Lower lobe of right lung (tissue), 2 donors: ENCODE measurements at regions not wholly inside any gene's neighbourhood (a gene's known extent, or its start where the extent isn't known, plus 50 kb on each side); places are given as distances from the start of the nearest gene placed in this dataset.

Experiments used
- ATAC-seq, 2 donors: fragments of 200-7000 bp; cut with Tn5 transposase; one replicate each; pipeline ENCODE4 v1.9.1; 2020 to 2022; ENCODE audit warnings: mild to moderate bottlenecking in 2 of 2, moderate library complexity in 2 of 2
- DNase-seq: peaks from one replicate; pipeline ENCODE4 v3.0.0-alpha.2; 2020
- H3K27ac ChIP-seq: fragments of 200-600 bp; one replicate; pipeline ENCODE4 v1.8.0; 2022
- H3K27me3 ChIP-seq: fragments of 200-600 bp; one replicate; pipeline ENCODE4 v1.8.0; 2022; ENCODE audit warnings: low read depth
- H3K36me3 ChIP-seq: fragments of 200-600 bp; one replicate; pipeline ENCODE4 v1.8.0; 2022; ENCODE audit warnings: mild to moderate bottlenecking
- H3K4me1 ChIP-seq: fragments of 200-600 bp; one replicate; pipeline ENCODE4 v1.8.0; 2022
- H3K4me3 ChIP-seq: fragments of 200-600 bp; one replicate; pipeline ENCODE4 v1.8.0; 2022; ENCODE audit warnings: mild to moderate bottlenecking
- H3K9me3 ChIP-seq: fragments of 200-600 bp; one replicate; pipeline ENCODE4 v1.8.0; 2022
- intact Hi-C: fragments of 100-400 bp; cut with DNase I; formaldehyde crosslinking; loops from one replicate; pipeline ENCODE4 v1.11.0; 2022
- TF ChIP-seq, protein P1 (sequence below): fragments of 200-600 bp; IDR thresholded peaks from one replicate; pipeline ENCODE4 v1.8.0; 2022; ENCODE audit warnings: antibody characterized with exemption, mild to moderate bottlenecking
- donor health status: DM: no; HTN: yes; CAD: no; lungs with severe emphysema.

DNA sequence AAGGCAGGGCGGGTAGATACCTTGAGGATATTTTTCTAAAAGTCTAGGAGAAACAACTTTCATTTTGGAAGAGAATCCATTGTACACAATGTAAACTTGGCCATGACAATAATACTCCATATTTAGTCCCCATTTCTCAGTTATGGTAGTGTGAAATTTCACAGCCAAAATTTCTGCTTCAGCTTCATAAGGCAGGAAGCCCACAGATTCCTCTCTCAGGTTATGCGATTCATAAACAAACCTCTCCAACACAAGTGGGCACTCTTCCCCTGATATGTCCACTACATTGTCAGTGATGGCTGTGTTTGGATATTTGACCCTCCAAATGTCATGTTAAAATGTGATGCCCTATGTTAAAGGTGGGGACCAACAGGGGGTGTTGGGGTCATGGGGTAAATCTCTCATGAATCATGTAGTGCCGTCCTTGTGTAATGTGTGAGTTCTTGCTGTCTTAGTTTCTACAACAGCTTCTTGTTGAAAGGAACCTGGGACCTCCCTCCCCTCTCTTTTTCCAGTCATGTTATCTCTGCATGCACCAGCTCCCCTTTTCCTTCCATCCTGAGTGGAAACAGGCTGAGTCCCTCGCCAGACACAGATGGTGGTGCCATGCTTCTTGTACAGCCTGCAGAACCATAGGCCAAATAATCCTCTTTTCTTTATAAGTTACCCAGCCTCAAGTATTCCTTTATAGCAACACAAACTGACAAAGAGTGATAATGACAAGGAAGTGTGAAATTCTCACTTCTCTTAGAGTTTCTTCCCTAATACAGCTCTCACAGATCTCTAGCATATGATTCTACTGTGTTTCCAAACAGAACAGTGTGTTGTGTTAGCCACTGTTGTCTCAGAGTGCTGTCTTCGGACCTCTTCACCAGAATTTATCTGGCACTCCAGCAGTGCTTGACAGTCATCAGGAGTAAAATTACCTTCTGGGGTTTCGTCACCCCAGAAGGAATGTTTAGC lies 598.4 kb upstream of the GNPDA2 start:
- Histone ChIP-seq H3K4me3 (no peak overlapping the region), H3K27ac (no peak overlapping the region), H3K36me3 (no peaks in the 10 kb centered on the region), H3K9me3 (no peaks in the 10 kb centered on the region), H3K27me3 (no peaks in the 10 kb centered on the region), H3K4me1 (no peaks in the 10 kb centered on the region)
- ATAC-seq (peak; percentile 17 to 42), DNase-seq (no peak)
- TF ChIP-seq, protein P1, sequence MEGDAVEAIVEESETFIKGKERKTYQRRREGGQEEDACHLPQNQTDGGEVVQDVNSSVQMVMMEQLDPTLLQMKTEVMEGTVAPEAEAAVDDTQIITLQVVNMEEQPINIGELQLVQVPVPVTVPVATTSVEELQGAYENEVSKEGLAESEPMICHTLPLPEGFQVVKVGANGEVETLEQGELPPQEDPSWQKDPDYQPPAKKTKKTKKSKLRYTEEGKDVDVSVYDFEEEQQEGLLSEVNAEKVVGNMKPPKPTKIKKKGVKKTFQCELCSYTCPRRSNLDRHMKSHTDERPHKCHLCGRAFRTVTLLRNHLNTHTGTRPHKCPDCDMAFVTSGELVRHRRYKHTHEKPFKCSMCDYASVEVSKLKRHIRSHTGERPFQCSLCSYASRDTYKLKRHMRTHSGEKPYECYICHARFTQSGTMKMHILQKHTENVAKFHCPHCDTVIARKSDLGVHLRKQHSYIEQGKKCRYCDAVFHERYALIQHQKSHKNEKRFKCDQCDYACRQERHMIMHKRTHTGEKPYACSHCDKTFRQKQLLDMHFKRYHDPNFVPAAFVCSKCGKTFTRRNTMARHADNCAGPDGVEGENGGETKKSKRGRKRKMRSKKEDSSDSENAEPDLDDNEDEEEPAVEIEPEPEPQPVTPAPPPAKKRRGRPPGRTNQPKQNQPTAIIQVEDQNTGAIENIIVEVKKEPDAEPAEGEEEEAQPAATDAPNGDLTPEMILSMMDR: no peak
- intact Hi-C loops: no loop called here

GRCh38 chr4:45323453-45324058 lies 597.2 kb upstream of the GNPDA2 start:
- TF ChIP-seq, protein P1: no peak

DNA sequence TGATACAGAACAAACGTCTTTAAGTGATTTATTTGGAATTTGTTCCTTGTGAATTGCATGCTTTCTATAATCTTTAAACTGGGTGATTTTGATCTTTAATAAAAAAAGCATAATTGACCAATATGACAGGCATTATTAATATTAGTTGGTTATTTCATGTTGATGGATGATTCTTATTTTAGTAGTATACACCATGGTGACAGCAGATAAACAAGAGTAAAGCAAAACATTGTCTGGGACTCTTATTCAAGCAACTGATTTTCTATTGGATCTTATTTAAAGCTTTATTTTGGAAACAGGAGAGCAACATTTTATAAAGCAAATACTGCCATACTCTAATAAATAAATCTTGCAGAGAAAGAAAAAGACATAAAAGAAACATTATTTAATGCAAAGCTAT lies 591.4 kb upstream of the GNPDA2 start:
- TF ChIP-seq, protein P1: no peak
- DNase-seq: no peak
- Histone ChIP-seq H3K27me3 (no peaks in the 10 kb centered on the region), H3K36me3 (no peaks in the 10 kb centered on the region), H3K9me3 (no peaks in the 10 kb centered on the region), H3K27ac (no peak overlapping the region), H3K4me3 (no peak overlapping the region), H3K4me1 (no peaks in the 10 kb centered on the region)
- intact Hi-C loops: no loop called here
- ATAC-seq: no peak

More at GRCh38 chr4:45323453-45324058, 597.2 kb upstream of the GNPDA2 start:
- H3K4me3 ChIP-seq: no peak overlapping the region
- no peaks in the 10 kb centered on the region for H3K9me3 ChIP-seq
- intact Hi-C loops: no loop called here
- DNase-seq (no peak), ATAC-seq (no peak)
- no peaks in the 10 kb centered on the region for H3K27me3 ChIP-seq
- no peak overlapping the region for H3K27ac ChIP-seq
- H3K4me1 ChIP-seq: no peaks in the 10 kb centered on the region
- no peaks in the 10 kb centered on the region for H3K36me3 ChIP-seq

DNA sequence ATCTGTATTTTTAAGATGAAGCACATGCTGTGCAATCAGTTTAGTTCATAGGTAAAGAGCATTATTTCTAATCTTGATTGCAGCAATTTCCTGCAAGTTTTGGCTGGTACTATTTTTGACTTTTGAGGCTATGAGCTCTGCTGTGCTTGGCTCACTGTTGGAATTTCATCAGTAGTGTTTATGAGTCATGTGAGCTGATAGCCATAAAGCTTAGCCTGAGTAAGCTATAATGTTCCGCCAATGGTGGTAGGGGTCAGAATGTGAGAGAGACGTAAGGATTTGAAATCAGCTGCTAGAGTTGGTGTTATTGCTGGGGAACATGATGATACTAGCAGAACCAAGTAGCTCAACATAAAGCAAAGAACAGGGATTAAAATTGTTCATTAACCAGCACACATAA lies 590.9 kb upstream of the GNPDA2 start:
- Histone ChIP-seq H3K4me1 (no peaks in the 10 kb centered on the region), H3K9me3 (no peaks in the 10 kb centered on the region), H3K4me3 (no peak overlapping the region), H3K36me3 (no peaks in the 10 kb centered on the region), H3K27me3 (no peaks in the 10 kb centered on the region), H3K27ac (no peak overlapping the region)
- ATAC-seq: peak in 1 of 2 donors; percentile 48
- TF ChIP-seq, protein P1: no peak
- no peak for DNase-seq
- intact Hi-C loops: no loop called here

GRCh38 chr4:45316257-45316656 lies 589.9 kb upstream of the GNPDA2 start:
- DNase-seq (no peak), ATAC-seq (peak in 1 of 2 donors; percentile 32)
- intact Hi-C loops: no loop called here
- TF ChIP-seq, protein P1: no peak
- Histone ChIP-seq H3K4me3 (no peak overlapping the region), H3K36me3 (no peaks in the 10 kb centered on the region), H3K27ac (no peak overlapping the region), H3K4me1 (no peaks in the 10 kb centered on the region), H3K9me3 (no peaks in the 10 kb centered on the region), H3K27me3 (no peaks in the 10 kb centered on the region)
